ENCODE measurements at regions not wholly inside any gene's neighbourhood (a gene's known extent, or its start where the extent isn't known, plus 50 kb on each side); places are given as distances from the start of the nearest gene placed in this dataset.

DNA sequence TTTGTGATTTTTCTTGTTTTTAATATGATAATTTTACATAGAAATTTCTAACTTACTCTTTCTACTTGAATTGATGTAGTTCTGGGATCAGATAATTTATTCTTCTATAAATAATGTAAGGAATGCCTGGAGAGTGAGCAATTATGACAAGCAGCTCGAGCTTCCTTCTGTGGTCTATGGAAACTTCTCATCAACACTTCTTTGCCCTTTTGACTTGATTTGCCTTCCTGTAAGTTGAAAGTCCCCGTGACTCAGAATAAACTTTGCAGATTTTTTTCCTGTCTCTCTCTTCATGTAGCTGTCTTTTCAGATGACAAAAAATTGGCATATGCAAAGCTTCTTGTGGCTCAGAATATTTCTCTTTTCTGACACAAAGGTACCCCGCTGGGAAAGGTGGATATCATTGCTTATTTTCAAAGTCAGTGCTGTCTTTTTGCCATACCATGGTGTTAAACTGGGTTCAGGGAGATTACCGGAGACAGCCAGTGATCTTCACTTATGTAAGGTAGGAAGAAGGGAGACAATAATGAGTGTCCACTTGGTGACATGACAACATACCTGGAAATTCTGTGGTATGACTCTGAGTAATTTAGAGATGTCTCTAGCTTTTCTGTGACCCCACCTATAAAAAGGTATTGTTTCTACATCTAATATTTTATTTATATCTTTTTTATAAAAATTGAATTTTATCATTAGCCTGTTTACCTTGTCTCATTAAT, 278.6 kb upstream of the GNPDA2 start:
- TF ChIP-seq, protein P1, sequence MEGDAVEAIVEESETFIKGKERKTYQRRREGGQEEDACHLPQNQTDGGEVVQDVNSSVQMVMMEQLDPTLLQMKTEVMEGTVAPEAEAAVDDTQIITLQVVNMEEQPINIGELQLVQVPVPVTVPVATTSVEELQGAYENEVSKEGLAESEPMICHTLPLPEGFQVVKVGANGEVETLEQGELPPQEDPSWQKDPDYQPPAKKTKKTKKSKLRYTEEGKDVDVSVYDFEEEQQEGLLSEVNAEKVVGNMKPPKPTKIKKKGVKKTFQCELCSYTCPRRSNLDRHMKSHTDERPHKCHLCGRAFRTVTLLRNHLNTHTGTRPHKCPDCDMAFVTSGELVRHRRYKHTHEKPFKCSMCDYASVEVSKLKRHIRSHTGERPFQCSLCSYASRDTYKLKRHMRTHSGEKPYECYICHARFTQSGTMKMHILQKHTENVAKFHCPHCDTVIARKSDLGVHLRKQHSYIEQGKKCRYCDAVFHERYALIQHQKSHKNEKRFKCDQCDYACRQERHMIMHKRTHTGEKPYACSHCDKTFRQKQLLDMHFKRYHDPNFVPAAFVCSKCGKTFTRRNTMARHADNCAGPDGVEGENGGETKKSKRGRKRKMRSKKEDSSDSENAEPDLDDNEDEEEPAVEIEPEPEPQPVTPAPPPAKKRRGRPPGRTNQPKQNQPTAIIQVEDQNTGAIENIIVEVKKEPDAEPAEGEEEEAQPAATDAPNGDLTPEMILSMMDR (IDR thresholded peaks at IDR 0.05), result no peak
- no peak for TF ChIP-seq POLR2AphosphoS5 (IDR thresholded peaks at IDR 0.05)

Data from stomach (tissue), 4 donors.